ENCODE measurements at regions not wholly inside any gene's neighbourhood (a gene's known extent, or its start where the extent isn't known, plus 50 kb on each side); places are given as distances from the start of the nearest gene placed in this dataset.

DNA sequence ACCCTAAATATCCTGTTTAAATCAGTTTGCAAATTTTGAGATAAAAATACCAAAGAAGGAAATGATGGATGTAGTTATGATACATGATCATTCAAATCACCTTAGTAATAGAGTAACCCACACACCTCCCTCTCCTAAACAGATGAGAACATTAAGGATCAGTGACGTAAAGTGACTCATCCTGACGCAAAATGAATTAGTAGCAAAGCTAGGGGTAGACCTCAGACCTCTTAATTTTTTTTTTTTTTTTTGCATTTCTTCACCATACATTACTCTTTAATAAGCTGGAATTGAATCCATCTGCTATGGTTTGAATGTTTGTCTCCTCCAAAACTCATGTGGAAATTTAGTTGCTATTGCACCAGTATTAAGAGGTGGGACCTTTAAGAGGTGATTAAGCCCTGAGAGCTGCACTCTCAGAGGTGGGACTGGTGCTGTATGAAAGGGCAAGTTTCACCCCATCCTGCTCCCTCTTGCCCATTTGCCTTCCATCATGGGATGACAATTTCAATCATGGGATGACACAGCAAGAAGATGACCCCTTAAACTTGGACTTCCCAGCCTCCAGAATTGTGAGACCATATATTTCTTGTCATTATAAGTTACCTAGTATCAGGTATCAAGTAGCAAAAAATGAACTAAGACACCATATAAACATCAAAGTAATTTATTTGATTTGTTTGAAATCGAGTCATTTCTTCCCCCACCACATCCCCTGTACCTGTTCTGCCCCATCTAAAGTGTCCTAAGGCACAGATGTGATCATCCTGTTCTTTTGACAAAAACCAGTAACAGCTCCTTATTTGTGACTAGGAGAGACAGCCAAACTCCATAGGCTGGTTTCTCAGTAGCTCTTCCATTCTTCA, 114.6 kb upstream of the DUSP10 start:
- WGBS, 2 donors = 69 to 80% methylated on average over 3 of the region's 3 CpGs
- DNase-seq (ENCODE audit: low spot score in 2 of 2) = no peak
- intact Hi-C loops (cut with DNase I; ENCODE audit: low total_unique reads) = no loop called here

DNA sequence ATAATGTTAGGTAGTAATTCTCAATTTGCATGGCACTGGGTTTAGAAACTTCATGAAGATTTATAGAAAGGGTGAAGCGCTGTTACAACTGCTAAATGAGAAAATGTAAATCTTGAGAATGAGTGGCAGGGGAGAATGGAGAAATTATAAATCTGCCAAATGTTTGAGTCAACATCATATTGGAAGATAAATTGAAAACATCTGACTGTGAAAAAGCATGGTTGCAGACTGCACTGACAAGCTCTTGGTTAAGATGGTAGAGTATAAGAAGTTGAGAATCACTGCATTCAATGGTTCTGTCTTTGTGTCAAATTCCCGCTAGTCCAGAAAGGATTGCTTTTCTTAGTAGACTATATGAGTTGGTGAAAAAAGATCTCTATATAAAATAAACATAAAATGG, 113.3 kb upstream of the DUSP10 start:
- TF ChIP-seq, protein P1, sequence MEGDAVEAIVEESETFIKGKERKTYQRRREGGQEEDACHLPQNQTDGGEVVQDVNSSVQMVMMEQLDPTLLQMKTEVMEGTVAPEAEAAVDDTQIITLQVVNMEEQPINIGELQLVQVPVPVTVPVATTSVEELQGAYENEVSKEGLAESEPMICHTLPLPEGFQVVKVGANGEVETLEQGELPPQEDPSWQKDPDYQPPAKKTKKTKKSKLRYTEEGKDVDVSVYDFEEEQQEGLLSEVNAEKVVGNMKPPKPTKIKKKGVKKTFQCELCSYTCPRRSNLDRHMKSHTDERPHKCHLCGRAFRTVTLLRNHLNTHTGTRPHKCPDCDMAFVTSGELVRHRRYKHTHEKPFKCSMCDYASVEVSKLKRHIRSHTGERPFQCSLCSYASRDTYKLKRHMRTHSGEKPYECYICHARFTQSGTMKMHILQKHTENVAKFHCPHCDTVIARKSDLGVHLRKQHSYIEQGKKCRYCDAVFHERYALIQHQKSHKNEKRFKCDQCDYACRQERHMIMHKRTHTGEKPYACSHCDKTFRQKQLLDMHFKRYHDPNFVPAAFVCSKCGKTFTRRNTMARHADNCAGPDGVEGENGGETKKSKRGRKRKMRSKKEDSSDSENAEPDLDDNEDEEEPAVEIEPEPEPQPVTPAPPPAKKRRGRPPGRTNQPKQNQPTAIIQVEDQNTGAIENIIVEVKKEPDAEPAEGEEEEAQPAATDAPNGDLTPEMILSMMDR (IDR thresholded peaks at IDR 0.05) = no peak
- TF ChIP-seq POLR2A (IDR thresholded peaks at IDR 0.05) = no peak

More for the DNA sequence above, 114.6 kb upstream of the DUSP10 start:
- TF ChIP-seq, protein P1 (IDR thresholded peaks at IDR 0.05) = no peak
- TF ChIP-seq POLR2A (IDR thresholded peaks at IDR 0.05) = no peak
- no peak overlapping the region for H3K4me3 ChIP-seq (ENCODE audit: low read depth, poor library complexity, severe bottlenecking)

DNA sequence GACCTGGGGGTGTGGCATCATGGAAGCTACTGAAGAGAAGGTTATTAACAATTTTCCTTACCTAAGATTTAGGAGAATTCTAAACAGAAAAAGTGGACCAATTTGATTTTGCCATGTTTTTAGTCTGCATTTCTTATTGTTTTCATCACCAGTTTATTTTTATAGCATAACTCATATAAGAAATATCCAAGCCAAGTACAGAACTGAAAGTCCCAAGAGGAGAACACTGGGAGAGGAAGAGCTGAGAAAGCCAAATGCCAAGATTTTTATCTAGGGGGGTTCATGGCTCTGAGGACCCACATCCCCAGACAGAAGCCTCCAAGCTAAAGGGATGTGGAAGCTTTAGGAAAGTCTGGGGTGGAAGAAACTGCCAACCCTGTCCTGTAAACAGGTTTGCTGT, 109.4 kb upstream of the DUSP10 start:
- H3K4me3 ChIP-seq (ENCODE audit: low read depth, poor library complexity, severe bottlenecking) = no peak overlapping the region
- intact Hi-C loops (cut with DNase I; ENCODE audit: low total_unique reads) = no loop called here
- TF ChIP-seq, protein P1 (IDR thresholded peaks at IDR 0.05) = no peak
- TF ChIP-seq POLR2A (IDR thresholded peaks at IDR 0.05) = no peak
- DNase-seq (ENCODE audit: low spot score in 2 of 2) = no peak

More for the DNA sequence above, 113.3 kb upstream of the DUSP10 start:
- no peak for DNase-seq (ENCODE audit: low spot score in 2 of 2)
- no peak overlapping the region for H3K4me3 ChIP-seq (ENCODE audit: low read depth, poor library complexity, severe bottlenecking)
- intact Hi-C loops (cut with DNase I; ENCODE audit: low total_unique reads) = no loop called here
- 81 to 89% methylated on average over 2 of the region's 2 CpGs for WGBS, 2 donors

DNA sequence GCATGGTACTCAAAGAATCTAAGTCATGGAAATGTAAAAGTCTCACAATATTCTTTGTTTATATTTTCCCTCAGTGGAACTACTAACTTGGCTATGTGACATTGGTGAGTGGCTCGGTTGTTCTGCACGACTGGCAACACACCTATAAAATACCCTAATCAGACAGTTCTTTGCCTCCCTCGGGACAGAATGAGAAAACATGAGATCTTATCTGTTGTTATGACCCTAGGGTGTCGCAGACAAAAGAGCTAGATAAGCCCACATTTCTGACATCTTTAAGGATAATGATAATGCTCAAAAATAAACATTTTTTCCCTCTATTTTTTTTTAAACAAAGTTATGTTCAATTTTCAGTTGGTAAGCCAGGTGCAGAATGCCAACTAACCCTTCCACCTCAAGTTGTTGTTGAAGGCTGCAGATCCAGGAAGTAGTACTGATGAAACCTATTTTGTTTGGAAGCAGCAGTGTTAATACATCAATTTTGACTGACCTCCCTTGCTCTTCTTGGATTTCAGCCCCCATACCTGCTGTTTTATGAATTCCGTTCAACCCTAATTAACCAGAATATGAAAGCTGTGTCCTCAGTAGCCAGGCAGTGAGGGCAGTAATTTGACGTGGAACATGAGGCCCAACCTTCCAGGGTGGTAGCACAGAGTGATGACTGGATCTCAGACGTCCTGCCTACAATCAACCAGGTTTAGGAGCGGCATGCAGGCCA, 108.7 kb upstream of the DUSP10 start:
- WGBS, 2 donors = 71 to 72% methylated on average over 8 of the region's 8 CpGs
- no peak for DNase-seq (ENCODE audit: low spot score in 2 of 2)
- TF ChIP-seq, protein P1 (IDR thresholded peaks at IDR 0.05) = no peak
- no peak for TF ChIP-seq POLR2A (IDR thresholded peaks at IDR 0.05)
- intact Hi-C loops (cut with DNase I; ENCODE audit: low total_unique reads) = no loop called here
- H3K4me3 ChIP-seq (ENCODE audit: low read depth, poor library complexity, severe bottlenecking) = no peak overlapping the region

DNA sequence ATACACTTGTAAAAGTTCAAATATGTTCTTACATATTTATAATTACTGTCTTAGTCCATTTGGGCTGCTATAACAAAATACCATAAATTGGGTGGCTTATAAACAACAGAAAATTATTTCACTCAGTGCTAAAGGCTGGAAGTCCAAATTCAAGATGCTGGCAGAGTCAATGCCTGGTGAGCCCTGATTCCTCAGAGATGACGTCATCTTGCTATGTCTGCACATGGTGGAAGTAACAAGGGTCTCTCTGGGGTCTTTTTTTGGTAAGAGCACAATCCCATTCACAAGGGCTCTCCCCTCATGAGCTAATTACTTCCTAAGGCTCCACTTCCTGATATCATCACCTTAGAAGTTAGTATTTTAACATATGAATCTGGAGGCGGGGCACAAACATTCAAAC, 108.0 kb upstream of the DUSP10 start:
- 86 to 90% methylated on average over 2 of the region's 2 CpGs for WGBS, 2 donors
- TF ChIP-seq, protein P1 (IDR thresholded peaks at IDR 0.05) = no peak
- no peak for TF ChIP-seq POLR2A (IDR thresholded peaks at IDR 0.05)
- DNase-seq (ENCODE audit: low spot score in 2 of 2) = no peak
- intact Hi-C loops (cut with DNase I; ENCODE audit: low total_unique reads) = no loop called here
- H3K4me3 ChIP-seq (ENCODE audit: low read depth, poor library complexity, severe bottlenecking) = no peak overlapping the region
